ENCODE measurements at regions not wholly inside any gene's neighbourhood (a gene's known extent, or its start where the extent isn't known, plus 50 kb on each side); places are given as distances from the start of the nearest gene placed in this dataset.

DNA sequence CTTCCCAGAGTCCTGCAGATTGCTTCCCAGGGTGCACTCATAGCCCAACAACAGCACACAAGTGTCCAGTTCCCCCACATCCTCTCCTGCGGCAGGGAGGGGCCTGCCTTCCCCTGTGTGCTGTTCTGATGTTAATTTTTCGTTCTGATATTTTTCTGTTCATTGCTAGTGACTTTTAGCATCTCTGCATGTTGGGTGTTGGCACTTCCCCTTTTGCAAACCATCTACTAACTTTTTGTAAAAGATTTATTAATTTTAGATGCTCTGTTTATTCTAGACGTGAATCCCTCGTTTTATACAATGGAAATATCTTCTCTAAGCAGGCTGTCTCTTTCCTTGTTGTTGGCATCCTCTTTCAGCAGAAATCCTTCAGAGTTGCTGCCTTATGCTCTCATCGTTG is 97.3 kb upstream of the DAP start:
- TF ChIP-seq EZH2phosphoT487 (IDR thresholded peaks at IDR 0.05; ENCODE audit: borderline replicate concordance, low read depth) (no peak), POLR2AphosphoS5 (IDR thresholded peaks at IDR 0.05; ENCODE audit: low read depth, low read length) (no peak), RAD21 (IDR thresholded peaks at IDR 0.05; ENCODE audit: low read length) (no peak)
- TF ChIP-seq, protein P1, sequence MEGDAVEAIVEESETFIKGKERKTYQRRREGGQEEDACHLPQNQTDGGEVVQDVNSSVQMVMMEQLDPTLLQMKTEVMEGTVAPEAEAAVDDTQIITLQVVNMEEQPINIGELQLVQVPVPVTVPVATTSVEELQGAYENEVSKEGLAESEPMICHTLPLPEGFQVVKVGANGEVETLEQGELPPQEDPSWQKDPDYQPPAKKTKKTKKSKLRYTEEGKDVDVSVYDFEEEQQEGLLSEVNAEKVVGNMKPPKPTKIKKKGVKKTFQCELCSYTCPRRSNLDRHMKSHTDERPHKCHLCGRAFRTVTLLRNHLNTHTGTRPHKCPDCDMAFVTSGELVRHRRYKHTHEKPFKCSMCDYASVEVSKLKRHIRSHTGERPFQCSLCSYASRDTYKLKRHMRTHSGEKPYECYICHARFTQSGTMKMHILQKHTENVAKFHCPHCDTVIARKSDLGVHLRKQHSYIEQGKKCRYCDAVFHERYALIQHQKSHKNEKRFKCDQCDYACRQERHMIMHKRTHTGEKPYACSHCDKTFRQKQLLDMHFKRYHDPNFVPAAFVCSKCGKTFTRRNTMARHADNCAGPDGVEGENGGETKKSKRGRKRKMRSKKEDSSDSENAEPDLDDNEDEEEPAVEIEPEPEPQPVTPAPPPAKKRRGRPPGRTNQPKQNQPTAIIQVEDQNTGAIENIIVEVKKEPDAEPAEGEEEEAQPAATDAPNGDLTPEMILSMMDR (IDR thresholded peaks at IDR 0.05) = no peak

All from SK-N-SH (cell line).